Endothelial cell of umbilical vein (primary cell): ENCODE measurements at regions not wholly inside any gene's neighbourhood (a gene's known extent, or its start where the extent isn't known, plus 50 kb on each side); places are given as distances from the start of the nearest gene placed in this dataset.

ENCODE experiments used
- BruUV-seq: library from RNA; stranded (reverse); fragments of 400-500 nt; replicated peaks from 2 replicates; lab custom pipeline; 2021; lab: Mats Ljungman, UMichigan
- CTCF ChIA-PET: fragments of 300-600, 350-600 bp; sonication (Branson Sonifier 250); formaldehyde crosslinking; loops from one replicate; lab custom pipeline; 2021; ENCODE audit warnings: antibody characterized with exemption, inconsistent platforms; lab: Charles Lee
- POLR2A ChIA-PET: fragments of 300-600, 350-600 bp; sonication (Branson Sonifier 250); formaldehyde crosslinking; loops from one replicate; lab custom pipeline; 2021; ENCODE audit warnings: antibody characterized with exemption, inconsistent platforms; lab: Charles Lee
- DNase-seq: peaks from one replicate; pipeline ENCODE4 v3.0.0-alpha.2; 2011; ENCODE audit warnings: low read depth, low spot score
- FAIRE-seq: peaks from 2 replicates; lab custom pipeline; 2011; peaks lifted over from hg19 to GRCh38; lab: Jason Lieb, UNC
- H2AFZ ChIP-seq: 2 replicates; pipeline ENCODE4 v1.6.0; 2012; ENCODE audit warnings: low read depth, low read length, control low read depth, inconsistent platforms
- H3K27ac ChIP-seq: 2 replicates; pipeline ENCODE4 v1.5.1; 2011; ENCODE audit warnings: low read depth, mild to moderate bottlenecking, control low read depth, low read length, moderate library complexity; ENCODE audit not compliant: insufficient read depth
- H3K27me3 ChIP-seq, 2 experiments: 2 replicates each; pipeline versions ENCODE4 v1.6.0 to v1.6.1; 2011; ENCODE audit warnings: low read length in 2 of 2, mixed read lengths in 1 of 2; ENCODE audit not compliant: control insufficient read depth in 2 of 2, insufficient read depth in 2 of 2
- H3K36me3 ChIP-seq, 2 experiments: 2 replicates in 1 of 2; 3 replicates in 1 of 2; pipeline ENCODE4 v1.5.1; 2011; ENCODE audit warnings: low read length in 2 of 2, mild to moderate bottlenecking in 1 of 2, moderate library complexity in 1 of 2; ENCODE audit not compliant: control insufficient read depth in 2 of 2, insufficient read depth in 2 of 2; ENCODE audit errors: extremely low read depth in 1 of 2
- H3K4me1 ChIP-seq: 3 replicates; pipeline ENCODE4 v1.5.1; 2011; ENCODE audit warnings: mild to moderate bottlenecking, low read length; ENCODE audit not compliant: control insufficient read depth, insufficient read depth; ENCODE audit errors: extremely low read depth
- H3K4me2 ChIP-seq: 2 replicates; pipeline ENCODE4 v1.6.1; 2011; ENCODE audit warnings: low read length, control low read depth, mixed read lengths; ENCODE audit not compliant: insufficient read depth
- H3K4me3 ChIP-seq, 3 experiments: fragments of 200-600 bp in 1 of 3; sonication (generic), shearing (Covaris generic) in 1 of 3; replicated peaks in 1 of 3; 2 replicates each; pipeline ENCODE4 v1.5.1; 2011 to 2016; ENCODE audit warnings: control low read depth in 3 of 3, low read length in 3 of 3, mild to moderate bottlenecking in 2 of 3, inconsistent platforms in 1 of 3, low read depth in 1 of 3, moderate library complexity in 1 of 3; ENCODE audit not compliant: insufficient read depth in 1 of 3
- H3K79me2 ChIP-seq: 2 replicates; pipeline ENCODE4 v1.6.0; 2012; ENCODE audit warnings: low read length, inconsistent platforms; ENCODE audit not compliant: control insufficient read depth, insufficient read depth
- H3K9ac ChIP-seq: replicated peaks from 2 replicates; pipeline ENCODE3; 2011; ENCODE audit warnings: low read length, control low read depth; ENCODE audit not compliant: insufficient read depth; ENCODE audit errors: extremely low read depth
- H3K9me1 ChIP-seq: replicated peaks from 3 replicates; pipeline ENCODE4 v1.6.0; 2011; ENCODE audit warnings: mild to moderate bottlenecking, low read length; ENCODE audit not compliant: control insufficient read depth, insufficient read depth; ENCODE audit errors: extremely low read depth
- H3K9me3 ChIP-seq: replicated peaks from 2 replicates; pipeline ENCODE4 v1.5.1; 2012; ENCODE audit warnings: low read length, inconsistent platforms; ENCODE audit not compliant: control insufficient read depth, insufficient read depth
- H4K20me1 ChIP-seq: replicated peaks from 2 replicates; pipeline ENCODE3; 2011; ENCODE audit warnings: mild to moderate bottlenecking, low read length; ENCODE audit not compliant: control insufficient read depth, insufficient read depth; ENCODE audit errors: extremely low read depth
- EZH2 ChIP-seq: IDR thresholded peaks from 2 replicates; pipeline ENCODE4 v1.6.1; 2012; ENCODE audit warnings: borderline replicate concordance, low read depth, mild to moderate bottlenecking, moderate library complexity, low read length, inconsistent platforms; ENCODE audit not compliant: severe bottlenecking
- FOS ChIP-seq: IDR thresholded peaks from 2 replicates; pipeline ENCODE4 v1.6.1; 2011; ENCODE audit warnings: mild to moderate bottlenecking, low read length, moderate library complexity, borderline replicate concordance; ENCODE audit not compliant: insufficient read depth
- GATA2 ChIP-seq: IDR thresholded peaks from 2 replicates; pipeline ENCODE4 v1.7.0; 2011; ENCODE audit warnings: low read depth, mild to moderate bottlenecking, moderate library complexity, mixed read lengths, low read length; ENCODE audit not compliant: insufficient read length, insufficient read depth
- JUN ChIP-seq: IDR thresholded peaks from 2 replicates; pipeline ENCODE4 v1.6.1; 2011; ENCODE audit warnings: borderline replicate concordance, low read depth; ENCODE audit not compliant: insufficient read length, insufficient read depth
- MYC ChIP-seq: IDR thresholded peaks from one replicate; pipeline ENCODE4 v1.6.1; 2011; ENCODE audit warnings: mild to moderate bottlenecking, low read depth, low read length
- POLR2A ChIP-seq: IDR thresholded peaks from 2 replicates; pipeline ENCODE4 v1.6.1; 2012; ENCODE audit warnings: low read depth, mild to moderate bottlenecking, control low read depth, low read length
- POLR2AphosphoS5 ChIP-seq: IDR thresholded peaks from 2 replicates; pipeline ENCODE4 v1.6.1; 2012; ENCODE audit warnings: low read depth, mild to moderate bottlenecking, control low read depth, low read length, moderate library complexity; ENCODE audit not compliant: insufficient read depth
- dilution Hi-C: fragments of 300-500 bp; cut with MboI; formaldehyde crosslinking; loops from one replicate; pipeline ENCODE4 v1.15.0; 2019; ENCODE audit warnings: low sequenced_read_pairs; ENCODE audit not compliant: extremely low pct_ligation_motif_present
- intact Hi-C: fragments of 100-400 bp; cut with micrococcal nuclease; formaldehyde crosslinking; loops from one replicate; pipeline ENCODE4 v1.10.0; 2022
- TF ChIP-seq, protein P1 (sequence below): IDR thresholded peaks from 2 replicates; pipeline ENCODE4 v1.6.1; 2011; ENCODE audit not compliant: insufficient read depth, insufficient read length
- TF ChIP-seq, protein P2 (sequence below), 2 donors: IDR thresholded peaks; 1 replicate in 1 of 2; 2 replicates in 1 of 2; pipeline ENCODE4 v1.5.1; 2011; ENCODE audit warnings: low read length in 2 of 2, mild to moderate bottlenecking in 2 of 2, moderate library complexity in 2 of 2, control low read depth in 1 of 2, inconsistent platforms in 1 of 2, low read depth in 1 of 2; ENCODE audit not compliant: insufficient read depth in 1 of 2; ENCODE audit errors: extremely low read depth in 1 of 2

DNA sequence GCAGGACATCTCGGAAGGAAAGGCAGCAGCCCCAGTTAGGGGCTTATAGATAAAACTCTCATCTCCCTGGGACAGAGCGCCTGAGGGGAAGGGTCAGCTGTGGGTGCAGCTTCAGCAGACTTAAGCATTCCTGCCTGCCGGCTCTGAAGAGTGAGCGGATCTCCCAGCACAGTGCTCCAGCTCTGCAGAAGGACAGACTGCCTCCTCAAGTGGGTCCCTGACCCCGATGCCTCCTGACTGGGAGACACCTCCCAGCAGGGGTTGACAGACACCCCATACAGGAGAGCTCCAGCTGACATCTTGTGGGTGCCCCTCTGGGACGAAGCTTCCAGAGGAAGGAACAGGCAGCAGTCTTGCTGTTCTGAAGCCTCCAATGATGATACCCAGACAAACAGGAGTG lies 117.1 kb upstream of the POT1 start:
- Histone ChIP-seq H3K79me2 (no peaks in the 10 kb centered on the region), H3K4me1 (no peaks in the 10 kb centered on the region), H3K27me3 (no peaks in the 10 kb centered on the region), H2AFZ (no peak overlapping the region), H3K9me3 (no peaks in the 10 kb centered on the region), H3K4me3 (no peak overlapping the region), H3K36me3 (no peaks in the 10 kb centered on the region), H3K9me1 (no peaks in the 10 kb centered on the region), H4K20me1 (no peaks in the 10 kb centered on the region), H3K4me2 (no peak overlapping the region), H3K27ac (no peak overlapping the region), H3K9ac (no peak overlapping the region)
- TF ChIP-seq EZH2 (no peak), POLR2AphosphoS5 (no peak), POLR2A (no peak), JUN (no peak), GATA2 (no peak), MYC (no peak), FOS (no peak)
- TF ChIP-seq, protein P1, sequence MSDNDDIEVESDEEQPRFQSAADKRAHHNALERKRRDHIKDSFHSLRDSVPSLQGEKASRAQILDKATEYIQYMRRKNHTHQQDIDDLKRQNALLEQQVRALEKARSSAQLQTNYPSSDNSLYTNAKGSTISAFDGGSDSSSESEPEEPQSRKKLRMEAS = no peak
- TF ChIP-seq, protein P2, sequence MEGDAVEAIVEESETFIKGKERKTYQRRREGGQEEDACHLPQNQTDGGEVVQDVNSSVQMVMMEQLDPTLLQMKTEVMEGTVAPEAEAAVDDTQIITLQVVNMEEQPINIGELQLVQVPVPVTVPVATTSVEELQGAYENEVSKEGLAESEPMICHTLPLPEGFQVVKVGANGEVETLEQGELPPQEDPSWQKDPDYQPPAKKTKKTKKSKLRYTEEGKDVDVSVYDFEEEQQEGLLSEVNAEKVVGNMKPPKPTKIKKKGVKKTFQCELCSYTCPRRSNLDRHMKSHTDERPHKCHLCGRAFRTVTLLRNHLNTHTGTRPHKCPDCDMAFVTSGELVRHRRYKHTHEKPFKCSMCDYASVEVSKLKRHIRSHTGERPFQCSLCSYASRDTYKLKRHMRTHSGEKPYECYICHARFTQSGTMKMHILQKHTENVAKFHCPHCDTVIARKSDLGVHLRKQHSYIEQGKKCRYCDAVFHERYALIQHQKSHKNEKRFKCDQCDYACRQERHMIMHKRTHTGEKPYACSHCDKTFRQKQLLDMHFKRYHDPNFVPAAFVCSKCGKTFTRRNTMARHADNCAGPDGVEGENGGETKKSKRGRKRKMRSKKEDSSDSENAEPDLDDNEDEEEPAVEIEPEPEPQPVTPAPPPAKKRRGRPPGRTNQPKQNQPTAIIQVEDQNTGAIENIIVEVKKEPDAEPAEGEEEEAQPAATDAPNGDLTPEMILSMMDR (IDR thresholded peaks at IDR 0.05; ENCODE audit: extremely low read depth in 1 of 2, insufficient read depth in 1 of 2, low read depth in 1 of 2, low read length in 2 of 2) = no peak
- CTCF ChIA-PET = interaction anchor here (1.7 kb wide), 1 partner anchor 624 kb away, joined by 4 read pairs; no protein-coding TSS in a partner anchor
- intact Hi-C loops (no loop called here), dilution Hi-C loops (no loop called here)
- DNase-seq = no peak
- FAIRE-seq = no peak
- POLR2A ChIA-PET = no interaction called here
- no TSS peak for BruUV-seq
